HUES6 (cell line): ENCODE measurements at regions not wholly inside any gene's neighbourhood (a gene's known extent, or its start where the extent isn't known, plus 50 kb on each side); places are given as distances from the start of the nearest gene placed in this dataset.
A peak's percentile ranks its signal among the peaks of the same experiment; 100 is the strongest.

Source experiments
- H3K27ac ChIP-seq: 2 replicates; pipeline ENCODE4 v1.7.0; 2013; ENCODE audit warnings: low read depth, mild to moderate bottlenecking, low read length, inconsistent platforms
- H3K27me3 ChIP-seq: 2 replicates; pipeline ENCODE4 v1.6.1; 2013; ENCODE audit warnings: low read length; ENCODE audit not compliant: control insufficient read depth, insufficient read depth
- H3K36me3 ChIP-seq: 2 replicates; pipeline ENCODE4 v1.6.1; 2013; ENCODE audit warnings: low read length; ENCODE audit not compliant: control insufficient read depth, insufficient read depth
- H3K4me1 ChIP-seq: 2 replicates; pipeline ENCODE4 v1.6.1; 2013; ENCODE audit warnings: low read length; ENCODE audit not compliant: control insufficient read depth, insufficient read depth
- H3K4me3 ChIP-seq: 2 replicates; pipeline ENCODE4 v1.5.1; 2013; ENCODE audit warnings: low read depth, low read length
- H3K9ac ChIP-seq: one replicate; pipeline ENCODE4 v1.6.1; 2013; ENCODE audit warnings: mild to moderate bottlenecking, low read length
- H3K9me3 ChIP-seq: 2 replicates; pipeline ENCODE4 v1.6.1; 2013; ENCODE audit warnings: low read depth, low read length; ENCODE audit not compliant: control insufficient read depth, insufficient read depth

DNA sequence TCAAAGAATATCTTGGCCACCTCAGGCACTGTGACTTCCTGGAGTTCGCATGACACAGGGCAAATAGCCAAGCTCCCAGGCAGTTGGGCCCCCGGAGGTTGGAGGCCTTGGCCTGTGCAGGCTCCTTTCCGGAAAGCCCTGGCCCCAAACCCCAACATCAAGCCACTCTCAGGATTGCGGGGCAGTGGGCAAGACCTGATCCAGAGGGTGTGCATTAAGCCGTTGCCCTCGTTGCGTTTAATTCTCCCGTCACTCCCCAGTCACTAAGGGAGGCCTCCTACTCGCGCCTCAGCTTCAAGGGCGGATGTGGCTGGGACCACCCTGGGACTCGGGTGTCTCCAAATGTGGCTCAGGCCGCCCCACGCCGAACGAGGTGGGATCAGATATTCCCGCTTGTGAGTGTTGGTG is 60.1 kb downstream of the TMEM174 start:
- no peak overlapping the region for H3K9ac ChIP-seq
- H3K27me3 ChIP-seq, result peaks cover 95% of the 10 kb centered on the region
- no peaks in the 10 kb centered on the region for H3K9me3 ChIP-seq
- no peaks in the 10 kb centered on the region for H3K36me3 ChIP-seq
- H3K27ac ChIP-seq, result no peak overlapping the region
- peaks cover 30% of the 10 kb centered on the region for H3K4me1 ChIP-seq
- H3K4me3 ChIP-seq, result peak overlapping the region; percentile 63

DNA sequence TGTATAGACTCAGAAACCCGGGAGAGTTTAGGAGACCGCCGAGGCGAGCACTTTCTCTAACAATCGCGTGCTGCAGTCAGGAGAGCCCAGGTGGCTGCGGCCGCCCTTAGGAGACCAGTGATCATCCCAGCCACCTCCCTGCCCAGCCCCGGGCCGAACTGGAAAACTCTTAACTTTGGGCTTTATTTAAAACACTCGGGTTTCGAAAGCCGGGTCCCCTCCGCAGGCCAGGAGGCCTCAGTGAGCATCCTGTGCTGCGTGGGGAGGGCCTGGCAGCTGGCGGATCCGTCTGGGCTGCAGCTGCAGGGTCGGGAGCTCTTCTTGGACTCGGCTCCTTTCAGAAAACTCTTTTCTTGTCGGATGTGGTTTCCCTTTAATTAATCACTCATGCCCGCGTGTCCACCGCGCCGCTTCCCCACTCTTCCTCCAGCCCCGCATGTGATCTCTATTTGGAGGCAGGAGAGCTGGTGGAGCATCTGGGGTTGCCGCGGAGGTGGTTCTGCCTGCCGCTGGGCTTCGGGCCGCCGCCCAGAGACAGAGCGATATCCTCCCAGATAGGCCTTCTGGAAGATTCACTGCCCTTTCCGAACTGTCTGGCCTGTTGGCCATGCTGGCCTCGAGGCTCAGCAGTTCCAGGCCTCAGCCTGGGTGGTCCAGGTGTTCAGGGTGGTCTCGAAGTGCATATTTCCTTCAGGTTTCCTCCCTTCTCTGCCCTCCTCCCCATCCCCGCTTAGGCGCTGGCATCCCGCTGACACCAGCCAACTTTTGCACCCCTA is 59.5 kb downstream of the TMEM174 start:
- Histone ChIP-seq H3K36me3 (no peaks in the 10 kb centered on the region), H3K27ac (no peak overlapping the region), H3K27me3 (peaks cover 97% of the 10 kb centered on the region), H3K9me3 (no peaks in the 10 kb centered on the region), H3K4me1 (peaks cover 30% of the 10 kb centered on the region), H3K9ac (no peak overlapping the region), H3K4me3 (peak overlapping the region; percentile 63)

DNA sequence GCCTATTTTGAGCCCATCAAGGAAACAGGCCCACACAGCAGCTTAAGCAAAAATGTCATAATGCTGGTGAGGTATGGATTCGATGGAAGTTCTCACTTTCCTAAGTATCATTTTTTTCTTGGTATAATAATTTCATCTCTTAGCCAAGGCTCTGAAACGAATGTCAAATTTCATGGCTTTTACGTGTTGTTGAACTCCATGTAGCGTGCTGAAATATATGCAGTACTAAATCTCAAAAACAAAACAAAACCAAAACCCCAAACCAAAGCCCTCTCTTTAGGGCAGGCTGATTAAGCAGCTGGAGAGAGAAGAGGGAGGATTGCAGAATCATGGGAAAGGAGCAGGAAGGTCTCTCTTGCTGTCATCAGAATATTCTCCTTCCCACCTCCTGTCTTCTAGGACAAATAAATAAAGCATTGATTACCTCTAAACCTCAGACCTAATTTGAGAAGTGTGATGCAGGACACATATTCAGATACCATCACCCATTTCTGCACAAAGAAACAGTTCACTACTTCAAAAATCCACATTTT is 58.3 kb downstream of the TMEM174 start:
- H3K4me1 ChIP-seq, result peaks cover 30% of the 10 kb centered on the region
- H3K27me3 ChIP-seq, result peaks cover 96% of the 10 kb centered on the region
- H3K27ac ChIP-seq, result no peak overlapping the region

DNA sequence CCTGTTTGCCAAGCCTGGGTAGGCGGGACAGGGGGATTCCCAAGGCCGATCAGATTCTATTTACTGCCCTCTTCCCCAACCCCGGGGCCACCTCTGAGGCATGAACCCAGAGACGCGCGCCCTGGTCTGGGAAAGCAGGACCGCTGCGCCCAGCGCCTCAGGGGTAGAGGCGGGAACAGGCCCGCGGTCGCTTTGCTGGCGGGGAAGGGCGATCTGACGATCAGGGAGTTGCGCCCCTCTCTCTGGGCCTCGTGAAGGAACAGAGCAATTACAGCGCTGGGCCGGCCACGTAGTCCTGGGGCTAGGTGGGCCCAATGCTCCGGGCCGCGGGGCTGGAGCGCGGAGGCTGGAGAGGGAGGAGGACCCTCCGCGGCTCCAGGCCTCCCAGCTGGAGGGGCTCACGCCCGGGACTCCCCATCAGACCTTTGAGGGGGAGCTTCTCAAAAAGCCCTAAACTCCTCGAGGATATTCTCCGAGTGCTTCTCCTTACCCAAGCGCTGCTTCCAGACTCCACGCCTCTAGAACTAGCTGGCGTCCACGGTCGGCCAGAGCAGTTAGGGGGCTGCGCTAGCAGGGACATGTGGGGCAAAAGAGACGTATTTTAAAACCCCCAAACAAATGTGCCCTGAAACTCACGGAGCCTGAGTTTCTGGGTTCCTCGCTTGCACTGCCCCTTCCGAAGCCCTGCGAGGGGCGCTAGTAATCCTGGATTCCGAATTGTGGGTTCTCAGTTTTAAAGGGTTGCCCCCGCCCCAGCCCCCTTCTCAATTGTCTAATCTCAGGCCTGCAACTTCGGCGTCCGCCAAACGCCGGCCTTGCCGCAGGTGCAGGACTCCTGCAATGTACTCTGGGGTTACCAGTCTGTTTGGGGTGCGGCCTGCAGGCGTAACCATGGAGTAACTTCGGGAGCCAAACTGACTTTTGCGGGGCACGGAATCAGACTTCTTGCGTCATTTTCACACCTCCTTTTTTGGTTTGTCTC is 57.6 kb downstream of the TMEM174 start:
- no peaks in the 10 kb centered on the region for H3K9me3 ChIP-seq
- H3K4me1 ChIP-seq, result peaks cover 30% of the 10 kb centered on the region
- H3K36me3 ChIP-seq, result no peaks in the 10 kb centered on the region
- H3K27me3 ChIP-seq, result peaks cover 96% of the 10 kb centered on the region
- H3K27ac ChIP-seq, result no peak overlapping the region
- H3K9ac ChIP-seq, result no peak overlapping the region
- H3K4me3 ChIP-seq, result peak overlapping the region; percentile 48

More for the DNA sequence above, 58.3 kb downstream of the TMEM174 start:
- Histone ChIP-seq H3K36me3 (no peaks in the 10 kb centered on the region), H3K9ac (no peak overlapping the region), H3K9me3 (no peaks in the 10 kb centered on the region), H3K4me3 (0 out of 2 replicates have a peak overlapping the region, but pooled peaks have one; percentile 48)

DNA sequence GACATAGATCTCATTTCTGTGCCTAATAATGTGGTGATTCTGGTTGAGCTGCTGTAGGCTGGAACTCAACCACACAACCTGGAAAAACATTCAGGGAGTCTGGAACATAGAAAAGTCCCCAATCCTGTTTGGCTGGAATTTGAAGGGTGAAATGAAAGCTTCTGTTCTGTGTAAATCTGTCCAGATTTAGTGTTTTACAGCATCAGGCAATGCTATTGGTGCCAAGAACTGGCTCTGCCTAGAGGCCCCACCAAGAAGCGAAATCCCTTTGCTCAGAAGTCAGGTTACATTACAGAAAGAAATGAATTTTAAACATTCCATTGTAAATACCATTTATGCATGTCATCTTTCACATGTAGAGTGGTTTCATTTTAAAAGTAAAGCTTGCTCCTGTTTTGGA is 56.3 kb downstream of the TMEM174 start:
- peaks cover 27% of the 10 kb centered on the region for H3K4me1 ChIP-seq
- H3K36me3 ChIP-seq, result no peaks in the 10 kb centered on the region
- no peak overlapping the region for H3K4me3 ChIP-seq
- no peak overlapping the region for H3K9ac ChIP-seq
- H3K9me3 ChIP-seq, result no peaks in the 10 kb centered on the region
- peaks cover 93% of the 10 kb centered on the region for H3K27me3 ChIP-seq
- no peak overlapping the region for H3K27ac ChIP-seq

DNA sequence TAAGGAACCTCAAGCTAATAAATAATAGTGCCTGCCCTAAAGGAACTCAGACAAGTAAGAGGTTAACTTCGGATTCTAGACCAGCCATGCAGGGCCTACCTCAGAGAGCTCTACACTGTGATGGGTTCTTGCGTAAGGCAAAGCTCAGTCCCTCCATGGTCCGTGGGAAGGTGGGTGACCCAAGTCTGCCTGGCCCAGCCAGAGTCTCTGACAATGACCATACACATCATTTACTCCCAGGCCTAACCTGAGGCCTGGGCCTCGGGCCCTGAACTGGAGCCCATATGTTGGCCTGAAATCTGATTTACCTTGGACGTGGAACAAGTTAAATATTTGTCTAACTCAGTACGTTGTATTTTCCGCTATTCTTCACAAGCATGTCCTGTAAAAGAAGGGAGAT is 55.1 kb downstream of the TMEM174 start:
- H3K9ac ChIP-seq, result no peak overlapping the region
- H3K4me1 ChIP-seq, result peaks cover 23% of the 10 kb centered on the region
- no peak overlapping the region for H3K4me3 ChIP-seq
- no peak overlapping the region for H3K27ac ChIP-seq
- no peaks in the 10 kb centered on the region for H3K36me3 ChIP-seq
- no peaks in the 10 kb centered on the region for H3K9me3 ChIP-seq
- H3K27me3 ChIP-seq, result peaks cover 81% of the 10 kb centered on the region
